SH-SY5Y (cell line): ENCODE measurements at regions not wholly inside any gene's neighbourhood (a gene's known extent, or its start where the extent isn't known, plus 50 kb on each side); places are given as distances from the start of the nearest gene placed in this dataset.

Experiments used
- GATA2 ChIP-seq: IDR thresholded peaks from 2 replicates; pipeline ENCODE4 v1.6.1; 2011; ENCODE audit warnings: mild to moderate bottlenecking, low read depth, low read length
- GATA3 ChIP-seq: IDR thresholded peaks from 2 replicates; pipeline ENCODE4 v1.6.1; 2011; ENCODE audit warnings: low read depth, mild to moderate bottlenecking, low read length, moderate library complexity

DNA sequence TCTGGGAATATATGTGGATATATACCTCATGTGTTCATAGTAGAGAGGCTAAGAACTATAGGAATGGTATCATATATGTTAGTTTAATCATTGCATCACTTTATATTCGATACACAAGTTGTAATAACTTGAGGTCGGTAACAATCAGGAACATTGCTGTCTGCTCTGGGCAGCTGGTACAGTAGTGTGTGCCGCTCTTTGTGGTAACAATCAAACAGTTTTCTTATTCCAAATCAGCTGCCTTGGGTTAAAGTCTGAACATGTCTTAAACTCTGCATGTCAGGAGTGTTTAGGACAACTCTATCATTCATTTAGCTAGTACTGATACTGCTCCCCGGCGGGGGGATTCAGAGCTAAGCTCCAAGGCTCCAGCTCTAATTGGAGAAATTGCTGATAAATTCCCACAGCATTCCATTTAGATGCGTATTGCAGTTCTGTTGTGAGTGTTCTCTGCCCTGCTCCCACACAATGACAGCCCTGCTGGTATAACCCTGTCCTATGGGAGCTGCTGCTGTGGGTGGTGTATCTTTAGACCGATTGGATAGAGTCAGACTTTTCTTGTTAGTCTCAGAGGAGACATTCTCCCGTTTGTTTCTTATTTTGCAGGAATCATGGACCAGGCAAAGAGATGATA, 707.5 kb upstream of the FZD8 start:
- TF ChIP-seq GATA2 (no peak), GATA3 (no peak)
